ENCODE measurements at regions not wholly inside any gene's neighbourhood (a gene's known extent, or its start where the extent isn't known, plus 50 kb on each side); places are given as distances from the start of the nearest gene placed in this dataset.

DNA sequence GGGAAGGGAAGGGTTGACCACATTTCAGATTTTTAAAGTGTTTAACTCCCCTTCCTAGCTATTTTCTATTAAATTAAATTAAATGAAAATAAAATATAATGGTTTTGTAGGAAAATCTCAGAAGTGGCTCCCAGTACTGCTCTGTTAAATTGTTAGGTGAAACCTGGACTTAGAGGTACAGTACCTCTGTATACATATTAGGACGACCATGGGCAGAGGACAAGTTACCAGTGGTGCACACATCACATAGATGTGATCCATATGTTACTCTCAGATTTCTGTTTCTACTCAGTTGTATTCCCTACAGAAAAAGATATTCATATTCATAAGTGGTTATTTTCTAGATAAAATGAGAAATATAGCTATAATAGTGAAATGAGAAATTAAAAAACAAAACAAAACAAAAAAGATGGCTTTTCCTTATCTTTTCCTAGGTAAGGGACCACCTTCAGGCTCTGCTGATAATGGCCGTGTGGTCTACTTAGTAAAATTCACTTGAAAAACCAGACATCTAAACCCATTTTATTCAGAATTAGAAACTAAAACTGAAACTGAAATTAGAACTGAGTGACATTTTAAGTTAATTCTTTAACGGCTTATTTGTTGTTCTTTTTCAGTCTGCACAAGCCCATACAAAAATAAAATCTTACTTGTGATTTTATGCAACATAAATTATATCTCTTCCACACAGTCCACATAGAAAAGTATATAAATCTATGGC, 832.5 kb upstream of the CHAC2 start:
- DNase-seq (ENCODE audit: low spot score): no peak

DNA sequence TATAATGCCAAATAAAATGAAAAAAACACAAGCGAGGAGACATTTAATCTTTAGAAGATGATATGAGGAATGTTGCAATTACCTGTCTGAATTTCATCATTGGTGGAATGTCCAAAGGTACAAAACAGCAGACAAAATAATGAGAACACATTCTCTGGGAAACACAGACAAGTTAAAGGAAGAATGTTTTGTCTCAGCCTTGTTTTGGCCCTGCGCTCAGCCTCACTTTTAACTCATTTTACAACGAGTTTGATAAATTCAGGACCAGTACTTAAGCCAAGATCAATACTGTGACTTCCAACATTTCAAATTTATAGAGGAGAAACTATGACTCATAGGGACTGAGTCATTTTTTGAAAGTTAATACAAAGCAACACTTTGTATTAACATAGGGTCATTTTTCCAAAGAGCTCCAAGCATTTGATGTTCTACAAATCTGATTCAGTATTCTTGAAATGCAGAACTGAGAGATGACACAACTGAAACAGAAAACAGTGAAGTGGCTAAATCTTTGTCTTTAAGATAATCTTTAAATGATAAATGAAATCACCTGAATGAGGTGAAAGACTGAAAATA, 833.2 kb upstream of the CHAC2 start:
- no peak for DNase-seq (ENCODE audit: low spot score)

DNA sequence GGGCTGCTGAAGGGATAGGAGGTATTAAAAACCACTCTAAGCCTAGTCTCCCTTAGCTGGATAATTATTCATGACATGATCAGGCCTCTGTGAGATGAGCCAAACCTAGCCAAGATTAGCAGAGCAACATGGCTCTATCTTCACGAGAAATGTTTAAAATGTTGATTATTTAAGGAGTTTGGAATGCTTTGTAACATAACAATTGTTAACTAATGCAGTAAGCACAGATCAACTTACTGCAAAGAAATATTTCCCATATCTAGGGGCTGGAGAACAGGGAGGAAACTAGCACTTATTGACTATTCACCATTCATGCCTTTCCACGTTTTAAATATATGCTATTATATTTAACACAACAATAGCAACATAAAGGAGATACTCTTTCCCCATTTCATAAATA, 833.7 kb upstream of the CHAC2 start:
- DNase-seq (ENCODE audit: low spot score): no peak

DNA sequence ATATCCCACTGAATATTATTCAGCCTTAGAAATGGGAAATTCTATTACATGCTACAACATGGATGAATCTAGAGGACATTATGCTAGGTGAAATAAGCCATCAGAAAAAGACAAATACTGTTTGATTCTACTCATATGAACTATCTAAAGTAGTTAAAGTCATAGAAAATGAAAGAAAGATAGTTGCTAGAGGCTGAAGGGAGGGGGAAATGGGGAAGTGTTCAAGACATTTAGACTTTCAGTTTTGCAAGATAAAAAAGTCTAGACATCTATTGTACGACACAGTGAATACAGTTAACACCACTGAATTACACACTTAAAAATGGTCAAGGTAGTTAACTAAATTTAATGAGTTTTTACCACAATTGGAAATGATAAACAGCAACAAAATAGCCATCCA, 835.9 kb upstream of the CHAC2 start:
- no peak for DNase-seq (ENCODE audit: low spot score)

DNA sequence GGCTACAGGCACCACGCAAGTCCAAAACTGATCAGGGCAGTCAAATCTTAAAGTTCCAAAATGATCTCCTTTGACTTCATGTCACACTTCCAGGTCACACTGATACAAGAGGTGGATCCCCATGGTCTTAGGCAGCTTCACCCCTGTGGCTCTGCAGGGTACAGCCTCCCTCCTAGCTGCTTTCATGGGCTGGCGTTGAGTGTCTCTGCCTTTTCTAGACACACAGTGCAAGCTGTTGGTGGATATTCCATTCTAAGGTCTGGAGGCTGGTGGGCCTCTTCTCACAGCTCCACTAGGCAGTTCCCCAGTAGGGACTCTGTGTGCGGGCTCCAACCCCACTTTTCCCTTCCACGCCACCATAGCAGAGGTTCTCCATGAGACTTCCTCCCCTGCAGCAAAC, 838.2 kb upstream of the CHAC2 start:
- no peak for DNase-seq (ENCODE audit: low spot score)

DNA sequence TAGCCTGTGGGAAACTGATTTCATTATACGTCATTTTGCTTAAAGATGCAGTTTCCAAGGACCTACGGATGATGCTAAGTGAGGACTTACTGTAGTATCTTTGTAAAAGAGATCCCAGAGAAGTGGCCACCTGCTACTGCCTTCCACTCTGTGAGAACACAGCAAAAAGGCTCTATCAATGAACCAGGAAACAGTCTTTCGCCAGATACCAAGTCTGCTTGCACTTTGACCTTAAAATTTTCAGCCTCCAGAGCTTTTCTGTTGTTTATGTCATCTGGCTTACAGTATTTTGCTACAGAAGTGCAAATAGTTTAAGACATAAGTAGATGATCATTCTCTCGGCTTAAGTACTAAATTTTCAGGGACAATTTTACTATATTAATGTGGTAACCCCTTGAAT, 847.9 kb upstream of the CHAC2 start:
- DNase-seq (ENCODE audit: low spot score): no peak

- DNase-seq (ENCODE audit: low spot score): no peak
Observed at GRCh38 chr2:52918551-52918950, 849.1 kb upstream of the CHAC2 start.

DNA sequence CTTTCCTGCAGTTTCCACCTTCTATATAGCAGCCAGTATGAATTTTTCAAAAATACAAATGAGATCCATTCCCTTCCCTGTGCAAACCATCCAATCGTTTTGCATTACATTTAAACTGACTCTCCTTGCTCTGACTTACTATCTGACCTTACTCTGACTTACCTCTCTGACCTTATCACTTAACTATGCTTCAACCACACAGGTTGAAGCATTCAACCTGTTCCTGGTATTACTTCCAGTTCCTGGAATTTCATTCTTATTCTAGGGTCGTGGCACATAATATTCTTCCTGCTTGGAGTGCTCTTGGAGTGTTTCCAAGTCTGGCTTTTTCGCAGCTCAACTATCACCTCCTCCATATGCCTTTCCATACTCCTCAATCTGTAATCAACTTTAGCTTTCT, 850.6 kb upstream of the CHAC2 start:
- no peak for DNase-seq (ENCODE audit: low spot score)

- no peak for DNase-seq (ENCODE audit: low spot score)
Observed at GRCh38 chr2:52904355-52904891, 863.2 kb upstream of the CHAC2 start.

DNA sequence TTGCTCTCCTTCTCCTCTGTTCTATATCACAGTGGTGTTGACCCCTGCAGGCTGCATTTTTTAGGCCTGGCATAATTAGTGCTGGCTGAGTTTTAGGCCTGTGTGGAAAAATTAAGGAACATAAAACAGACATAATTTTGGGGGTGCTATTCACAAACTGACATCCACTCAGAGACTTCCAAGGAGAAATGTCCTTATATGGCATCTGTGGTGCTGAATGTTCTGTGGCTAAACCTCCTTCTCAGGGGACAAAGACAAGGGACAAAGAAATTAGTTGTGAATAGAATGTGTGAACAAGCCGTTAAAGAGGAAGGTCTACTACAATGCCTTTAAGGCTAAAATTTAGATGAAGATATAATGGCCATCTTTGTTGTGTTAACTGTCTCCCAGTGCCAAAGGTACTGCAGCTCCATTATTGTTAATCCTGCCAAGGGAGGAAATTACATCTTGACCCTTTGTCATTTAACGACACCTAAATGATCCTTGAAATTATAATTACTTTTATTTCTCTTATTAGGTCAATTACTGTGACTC, 870.0 kb upstream of the CHAC2 start:
- no peak for DNase-seq (ENCODE audit: low spot score)

GRCh38 chr2:52895726-52896340, 871.8 kb upstream of the CHAC2 start:
- no peak for DNase-seq (ENCODE audit: low spot score)

GRCh38 chr2:52886556-52886955, 881.0 kb upstream of the CHAC2 start:
- DNase-seq (ENCODE audit: low spot score): no peak

GRCh38 chr2:52884761-52885352, 882.7 kb upstream of the CHAC2 start:
- DNase-seq (ENCODE audit: low spot score): no peak

DNA sequence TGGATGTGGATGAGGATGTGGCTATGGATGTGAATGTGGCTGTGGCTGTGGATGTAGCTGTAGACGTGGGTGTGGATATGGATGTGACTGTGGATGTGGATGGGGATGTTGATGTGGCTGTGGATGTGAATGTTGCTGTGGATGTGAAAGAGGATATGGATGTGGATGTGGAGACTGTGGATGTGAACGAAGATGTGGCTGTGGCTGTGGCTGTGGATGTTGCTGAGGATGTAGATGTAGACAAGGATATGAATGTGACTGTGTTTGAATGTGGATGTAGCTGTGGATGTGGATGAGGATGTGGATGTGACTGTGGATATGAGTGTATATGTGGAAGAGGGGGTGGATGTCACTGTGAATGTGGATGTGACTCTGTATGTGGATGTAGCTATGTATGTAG, 884.6 kb upstream of the CHAC2 start:
- no peak for DNase-seq (ENCODE audit: low spot score)

DNA sequence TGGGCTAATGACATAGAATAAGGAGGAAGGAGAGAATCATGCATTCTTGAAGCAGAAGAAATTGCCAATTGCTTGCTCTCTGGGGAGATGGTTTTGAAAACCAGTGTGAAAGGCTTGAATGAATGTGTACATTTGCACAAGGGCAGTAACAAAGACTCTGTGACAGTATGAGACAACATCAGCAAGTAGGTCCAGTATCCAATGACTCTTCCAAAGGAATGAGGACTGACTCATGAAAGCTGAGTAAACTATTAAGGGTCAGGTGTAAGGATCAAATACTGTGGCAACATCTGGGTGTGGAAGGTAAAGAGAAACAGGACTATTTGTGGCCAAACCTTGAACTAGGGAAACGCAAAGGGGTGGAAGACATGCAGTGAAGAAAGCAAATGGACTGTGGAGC, 886.0 kb upstream of the CHAC2 start:
- no peak for DNase-seq (ENCODE audit: low spot score)

DNA sequence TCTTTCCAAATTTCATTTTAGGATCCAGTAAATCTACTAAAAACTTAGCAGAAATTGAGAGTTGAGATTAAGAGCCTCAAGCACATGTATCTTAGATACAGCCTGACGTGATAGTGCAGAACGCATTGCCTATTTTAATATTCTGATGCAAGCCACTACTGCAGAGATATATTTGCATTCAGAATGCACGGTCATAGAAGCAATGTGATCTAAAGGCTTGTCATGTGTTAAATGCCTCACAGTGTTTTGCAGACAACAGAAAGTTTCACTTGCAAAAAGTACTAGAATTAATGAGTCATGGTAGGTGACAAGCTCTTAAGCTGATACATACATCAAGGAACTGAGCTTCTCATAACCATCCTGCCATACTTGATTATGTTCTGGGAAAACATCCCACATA, 886.7 kb upstream of the CHAC2 start:
- DNase-seq (ENCODE audit: low spot score): no peak

- no peak for DNase-seq (ENCODE audit: low spot score)
Observed at GRCh38 chr2:52879561-52879960, 888.0 kb upstream of the CHAC2 start.

DNA sequence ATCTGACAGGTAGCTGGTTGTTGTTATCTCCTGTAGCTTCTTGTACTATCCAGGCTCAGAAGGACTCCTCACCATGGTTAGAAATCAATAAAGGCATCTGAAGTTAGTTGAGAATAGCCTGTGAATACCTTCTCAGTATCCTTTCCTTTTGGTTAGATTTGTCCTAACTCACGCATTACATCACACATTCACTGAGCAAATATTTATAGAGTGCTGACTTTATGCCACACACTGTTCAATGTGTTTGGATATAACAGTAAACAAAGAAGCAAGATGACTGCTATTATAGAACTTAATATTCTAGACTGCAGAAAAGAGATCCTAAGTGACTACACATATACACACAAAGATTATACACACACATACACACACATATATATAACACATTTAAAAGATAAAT, 889.9 kb upstream of the CHAC2 start:
- no peak for DNase-seq (ENCODE audit: low spot score)

DNA sequence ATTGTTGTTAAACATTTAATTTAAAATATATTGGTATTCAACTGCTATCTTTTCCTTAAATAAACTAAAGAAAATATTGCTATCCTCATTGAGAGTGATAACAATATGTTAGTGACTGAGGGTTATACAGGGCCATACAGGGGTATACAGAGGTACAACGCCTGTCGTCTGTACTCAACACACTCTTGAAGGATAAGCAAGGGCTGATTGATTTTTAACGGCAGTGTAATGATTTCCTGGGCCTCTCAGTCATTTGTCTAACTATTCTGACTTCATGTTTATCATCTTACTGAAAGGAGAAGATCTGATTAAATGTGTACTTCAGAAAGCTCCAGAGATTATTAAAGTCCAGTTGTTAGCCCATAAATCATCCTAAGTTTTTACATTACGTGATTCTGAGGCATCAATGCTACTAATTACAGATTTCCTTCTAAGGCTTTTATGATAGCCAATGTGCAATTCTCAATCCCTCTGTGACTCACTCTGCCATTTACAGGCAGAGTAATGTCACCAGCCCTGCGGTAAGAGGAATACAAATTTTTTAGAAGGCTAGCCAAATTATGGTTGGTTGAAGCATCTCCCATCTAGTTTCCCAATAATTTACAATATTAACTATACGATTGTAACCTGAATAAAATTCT, 893.0 kb upstream of the CHAC2 start:
- no peak for DNase-seq (ENCODE audit: low spot score)

- no peak for DNase-seq (ENCODE audit: low spot score)
Observed at GRCh38 chr2:52862801-52863200, 904.8 kb upstream of the CHAC2 start.

DNA sequence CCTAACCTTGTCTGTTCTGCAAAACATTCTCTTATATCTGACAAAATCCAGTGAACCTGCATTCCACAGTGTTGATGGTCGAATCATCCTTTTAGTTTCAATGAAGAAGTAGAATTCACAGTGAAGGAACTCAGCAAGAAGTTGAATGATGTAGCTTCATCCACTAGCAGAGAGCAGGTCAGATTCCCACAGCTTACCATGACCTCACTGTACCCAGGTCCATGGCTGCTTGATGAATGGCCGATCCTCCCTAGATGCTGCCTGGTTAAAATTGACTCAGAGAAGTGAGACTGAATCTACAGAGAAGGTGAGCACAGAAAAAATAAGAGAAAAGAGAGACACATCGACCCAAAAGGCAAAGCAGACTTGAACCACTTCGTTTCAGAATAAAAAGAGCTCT, 906.0 kb upstream of the CHAC2 start:
- no peak for DNase-seq (ENCODE audit: low spot score)

- no peak for DNase-seq (ENCODE audit: low spot score)
Observed at GRCh38 chr2:52859065-52859464, 908.5 kb upstream of the CHAC2 start.
